ENCODE measurements at regions not wholly inside any gene's neighbourhood (a gene's known extent, or its start where the extent isn't known, plus 50 kb on each side); places are given as distances from the start of the nearest gene placed in this dataset.

GRCh38 chr16:8502446-8502845 lies 87.9 kb downstream of the TMEM114 start:
- no peak for TF ChIP-seq CTCF (optimal IDR thresholded peaks at IDR 0.05 in 1 of 3, IDR thresholded peaks at IDR 0.05 in 1 of 3, conservative IDR thresholded peaks at IDR 0.05 in 1 of 3; ENCODE audit: extremely low read depth in 1 of 3, insufficient read depth in 2 of 3, low read length in 3 of 3)
- no peak for TF ChIP-seq EZH2 (IDR thresholded peaks at IDR 0.05; ENCODE audit: low read length)
